ENCODE measurements at regions not wholly inside any gene's neighbourhood (a gene's known extent, or its start where the extent isn't known, plus 50 kb on each side); places are given as distances from the start of the nearest gene placed in this dataset.

DNA sequence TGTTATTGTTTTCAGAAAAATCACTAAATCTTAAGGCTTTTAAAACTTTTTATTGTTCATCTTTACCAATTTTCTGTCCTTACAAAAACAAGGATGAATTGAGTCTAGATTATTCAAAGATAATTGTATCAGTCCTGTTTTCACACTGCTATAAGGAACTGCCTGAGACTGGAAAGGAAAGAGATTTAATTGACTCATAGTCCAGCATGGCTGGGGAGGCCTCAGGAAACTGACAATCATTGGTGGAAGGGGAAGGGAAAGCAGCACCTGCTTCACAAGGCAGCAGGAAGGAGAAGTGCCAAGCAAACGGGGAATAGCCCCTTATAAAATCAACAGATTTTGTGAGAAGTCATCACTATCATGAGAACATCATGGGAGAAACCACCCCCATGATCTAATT, 455.6 kb upstream of the ZP4 start:
- TF ChIP-seq, protein P1, sequence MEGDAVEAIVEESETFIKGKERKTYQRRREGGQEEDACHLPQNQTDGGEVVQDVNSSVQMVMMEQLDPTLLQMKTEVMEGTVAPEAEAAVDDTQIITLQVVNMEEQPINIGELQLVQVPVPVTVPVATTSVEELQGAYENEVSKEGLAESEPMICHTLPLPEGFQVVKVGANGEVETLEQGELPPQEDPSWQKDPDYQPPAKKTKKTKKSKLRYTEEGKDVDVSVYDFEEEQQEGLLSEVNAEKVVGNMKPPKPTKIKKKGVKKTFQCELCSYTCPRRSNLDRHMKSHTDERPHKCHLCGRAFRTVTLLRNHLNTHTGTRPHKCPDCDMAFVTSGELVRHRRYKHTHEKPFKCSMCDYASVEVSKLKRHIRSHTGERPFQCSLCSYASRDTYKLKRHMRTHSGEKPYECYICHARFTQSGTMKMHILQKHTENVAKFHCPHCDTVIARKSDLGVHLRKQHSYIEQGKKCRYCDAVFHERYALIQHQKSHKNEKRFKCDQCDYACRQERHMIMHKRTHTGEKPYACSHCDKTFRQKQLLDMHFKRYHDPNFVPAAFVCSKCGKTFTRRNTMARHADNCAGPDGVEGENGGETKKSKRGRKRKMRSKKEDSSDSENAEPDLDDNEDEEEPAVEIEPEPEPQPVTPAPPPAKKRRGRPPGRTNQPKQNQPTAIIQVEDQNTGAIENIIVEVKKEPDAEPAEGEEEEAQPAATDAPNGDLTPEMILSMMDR (IDR thresholded peaks at IDR 0.05; ENCODE audit: insufficient read depth, low read length, poor library complexity, severe bottlenecking): no peak
- TF ChIP-seq EZH2phosphoT487 (conservative IDR thresholded peaks at IDR 0.05; ENCODE audit: low read length): no peak
